ENCODE measurements at regions not wholly inside any gene's neighbourhood (a gene's known extent, or its start where the extent isn't known, plus 50 kb on each side); places are given as distances from the start of the nearest gene placed in this dataset.

DNA sequence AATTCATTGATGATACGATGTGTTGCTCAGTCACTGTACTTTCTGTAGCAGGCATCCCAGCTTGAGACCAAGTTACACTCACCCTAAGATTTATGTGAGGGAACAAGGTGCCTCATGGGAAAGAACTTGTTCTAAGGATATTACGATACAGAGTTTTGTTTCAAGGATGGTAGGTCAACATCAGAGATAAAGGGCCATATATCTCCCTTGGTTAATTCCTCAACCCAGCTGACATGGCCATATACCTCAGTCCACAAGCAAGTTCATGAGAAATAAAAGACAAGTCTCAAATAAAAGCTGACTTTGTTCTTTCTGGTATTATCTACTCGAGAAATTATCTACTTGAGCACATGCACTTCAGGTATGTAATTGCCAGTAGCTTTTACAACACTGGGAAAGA is 1535.9 kb upstream of the IGFBP7 start:
- TF ChIP-seq POLR2A (IDR thresholded peaks at IDR 0.05; ENCODE audit: low read length) (no peak), GATA1 (IDR thresholded peaks at IDR 0.05; ENCODE audit: low read depth, low read length) (no peak)
